Stimulated activated CD8-positive, alpha-beta memory T cell treated with anti-CD3 and anti-CD28 coated beads, Interleukin-4, amount 100 ng/mL, for 1 hour (primary cell): ENCODE measurements at regions not wholly inside any gene's neighbourhood (a gene's known extent, or its start where the extent isn't known, plus 50 kb on each side); places are given as distances from the start of the nearest gene placed in this dataset.
"Not testable (repeated sequence)": the region's sequence is repeated elsewhere in the genome, so short reads cannot be mapped to it uniquely, and the experiment has no call there.

Experiments
- DNase-seq, 2 donors: peaks; one replicate each; pipeline ENCODE4 v3.0.0-alpha.2; 2020; ENCODE audit warnings: low read depth in 2 of 2, low spot score in 1 of 2

DNA sequence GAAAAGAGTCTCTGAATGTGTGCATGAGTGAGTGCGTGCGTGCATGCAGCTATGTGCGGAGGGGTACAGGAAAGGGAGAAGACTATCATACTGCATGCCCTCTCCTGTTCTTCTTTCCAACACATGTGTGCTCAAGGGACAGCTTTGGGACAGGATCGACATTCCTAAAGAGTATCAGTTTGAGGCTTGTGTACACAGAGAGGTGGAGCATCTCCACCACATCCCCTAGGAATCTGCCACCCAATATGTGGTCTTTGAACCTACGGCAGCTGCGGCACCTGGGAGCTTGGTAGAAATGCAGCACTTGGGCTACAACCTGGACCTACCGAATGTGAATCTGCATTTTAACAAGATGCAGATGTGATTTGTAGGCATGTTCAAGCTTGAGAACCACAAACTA is 132.3 kb upstream of the GLRA1 start:
- no peak for DNase-seq

DNA sequence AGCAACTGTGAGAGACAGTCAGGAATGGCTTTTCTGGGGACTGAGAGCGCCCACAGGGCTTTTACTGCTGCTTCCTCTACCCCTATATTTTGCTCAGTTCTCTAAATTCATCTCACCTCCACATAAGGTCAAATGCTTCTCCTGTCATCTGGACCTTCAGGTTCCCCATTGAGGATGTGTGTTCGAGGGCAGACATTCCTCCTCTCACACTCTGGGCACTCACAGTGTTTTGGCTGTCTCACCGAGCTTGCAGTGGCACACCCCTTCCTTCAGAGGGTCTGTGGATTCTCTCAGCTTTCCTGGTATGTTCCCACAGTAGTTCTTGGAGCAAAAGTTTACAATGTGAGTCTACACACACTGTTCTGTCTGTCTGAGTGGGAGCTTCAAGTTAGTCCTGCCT is 127.8 kb upstream of the GLRA1 start:
- DNase-seq: no peak

GRCh38 chr5:152051499-152052454 is 127.1 kb upstream of the GLRA1 start:
- no peak for DNase-seq

DNA sequence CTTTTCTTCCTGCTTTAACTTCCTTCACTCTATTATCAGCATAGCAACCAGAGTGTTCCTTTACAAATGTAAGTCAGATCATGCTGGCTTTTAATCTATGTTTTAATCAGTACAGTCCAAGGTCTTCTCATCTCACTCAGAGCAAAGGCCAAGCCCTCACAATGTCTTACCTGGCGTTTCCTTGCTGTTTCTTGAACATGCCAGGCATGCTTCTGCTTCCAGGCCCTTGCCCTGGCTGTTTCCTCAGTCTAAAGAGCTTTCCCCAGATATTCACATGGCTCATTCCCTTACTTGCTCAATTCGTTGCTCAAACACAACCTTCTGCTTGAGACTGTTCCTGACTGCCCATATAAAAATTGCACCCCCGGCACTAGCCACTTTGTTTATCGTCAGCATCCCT is 121.7 kb upstream of the GLRA1 start:
- no peak for DNase-seq

DNA sequence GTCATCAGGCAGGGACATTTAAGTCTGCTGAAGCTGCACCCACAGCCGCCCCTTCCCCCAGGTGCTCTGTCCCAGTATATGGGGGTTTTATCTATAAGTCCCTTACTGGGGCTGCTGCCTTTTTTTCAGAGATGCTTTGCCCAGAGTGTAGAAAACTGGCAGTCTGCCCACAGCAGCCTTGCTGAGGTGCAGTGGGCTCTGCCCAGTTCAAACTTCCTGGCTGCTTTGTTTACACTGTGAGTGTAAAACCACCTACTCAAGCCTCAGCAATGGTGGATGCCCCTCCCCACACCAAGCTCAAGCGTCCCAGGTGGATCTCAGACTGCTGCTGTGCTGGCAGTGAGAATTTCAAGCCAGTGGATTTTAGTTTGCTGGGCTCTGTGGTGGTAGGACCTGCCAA is 114.2 kb upstream of the GLRA1 start:
- DNase-seq: not testable (repeated sequence)

DNA sequence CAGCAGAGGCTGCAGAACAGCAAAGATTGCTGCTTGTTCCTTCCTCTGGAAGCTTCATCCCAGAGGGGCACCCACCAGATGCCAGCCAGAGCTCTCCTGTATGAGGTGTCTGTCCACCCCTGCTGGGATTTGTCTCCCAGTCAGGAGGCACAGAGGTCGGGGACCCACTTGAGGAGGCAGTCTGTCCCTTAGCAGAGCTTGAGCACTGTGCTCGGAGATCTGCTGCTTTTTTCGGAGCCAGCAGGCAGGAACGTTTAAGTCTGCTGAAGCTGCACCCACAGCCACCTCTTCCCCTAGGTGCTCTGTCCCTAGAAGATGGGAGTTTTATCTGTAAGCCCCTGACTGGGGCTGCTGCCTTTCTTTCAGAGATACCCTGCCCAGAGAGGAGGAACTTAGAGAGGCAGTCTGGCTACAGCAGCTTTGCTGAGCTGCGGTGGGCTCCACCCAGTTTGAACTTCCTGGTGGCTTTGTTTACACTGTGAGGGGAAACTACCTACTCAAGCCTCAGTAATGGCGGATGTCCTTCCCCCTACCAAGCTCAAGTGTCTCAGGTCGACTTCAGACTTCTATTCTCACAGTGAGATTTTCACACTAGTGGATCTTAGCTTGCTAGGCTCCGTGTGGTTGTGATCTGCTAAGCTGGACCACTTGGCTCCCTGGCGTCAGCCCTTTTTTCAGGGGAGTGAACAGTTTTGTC is 101.8 kb upstream of the GLRA1 start:
- peak in 1 of 2 donors; percentile 2 for DNase-seq

GRCh38 chr5:152016421-152016820 is 91.8 kb upstream of the GLRA1 start:
- DNase-seq: no peak

- no peak for DNase-seq
These were observed 83.1 kb upstream of the GLRA1 start for GRCh38 chr5:152007653-152008335.

- DNase-seq: no peak
These were observed 79.4 kb upstream of the GLRA1 start for GRCh38 chr5:152004095-152004494.
